Stimulated activated CD4-positive, alpha-beta T cell treated with anti-CD3 and anti-CD28 coated beads, Interleukin-12 subunit alpha, Interleukin-12 subunit beta, amount 100 ng/mL, for 24 hours (primary cell): ENCODE measurements at regions not wholly inside any gene's neighbourhood (a gene's known extent, or its start where the extent isn't known, plus 50 kb on each side); places are given as distances from the start of the nearest gene placed in this dataset.

Source experiments
- DNase-seq, 2 experiments: peaks; one replicate each; pipeline ENCODE4 v3.0.0-alpha.2; 2020; ENCODE audit warnings: low read depth in 2 of 2

GRCh38 chr13:33372251-33372919, 86.8 kb upstream of the STARD13 start:
- no peak for DNase-seq

- no peak for DNase-seq
Measured at GRCh38 chr13:33373624-33374023, 88.1 kb upstream of the STARD13 start.

GRCh38 chr13:33375421-33375820, 89.9 kb upstream of the STARD13 start:
- DNase-seq = no peak

- DNase-seq = no peak
Measured at GRCh38 chr13:33376212-33376611, 90.7 kb upstream of the STARD13 start.

- DNase-seq = no peak
Measured at GRCh38 chr13:33377411-33377810, 91.9 kb upstream of the STARD13 start.

- no peak for DNase-seq
Measured at GRCh38 chr13:33377825-33378224, 92.3 kb upstream of the STARD13 start.

GRCh38 chr13:33379608-33380007, 94.1 kb upstream of the STARD13 start:
- DNase-seq = no peak

GRCh38 chr13:33380487-33381079, 95.0 kb upstream of the STARD13 start:
- no peak for DNase-seq

GRCh38 chr13:33381180-33381579, 95.6 kb upstream of the STARD13 start:
- no peak for DNase-seq

GRCh38 chr13:33381906-33382305, 96.4 kb upstream of the STARD13 start:
- no peak for DNase-seq

- no peak for DNase-seq
Measured at GRCh38 chr13:33383724-33384577, 98.4 kb upstream of the STARD13 start.

- DNase-seq = no peak
Measured at GRCh38 chr13:33388286-33388998, 102.9 kb upstream of the STARD13 start.

- DNase-seq = no peak
Measured at GRCh38 chr13:33392794-33393405, 107.3 kb upstream of the STARD13 start.

GRCh38 chr13:33394294-33394932, 108.9 kb upstream of the STARD13 start:
- no peak for DNase-seq

GRCh38 chr13:33401238-33401637, 115.7 kb upstream of the STARD13 start:
- DNase-seq = no peak

GRCh38 chr13:33402975-33403374, 117.4 kb upstream of the STARD13 start:
- DNase-seq = no peak

GRCh38 chr13:33403807-33404362, 118.3 kb upstream of the STARD13 start:
- DNase-seq = no peak

- no peak for DNase-seq
Measured at GRCh38 chr13:33405371-33405770, 119.8 kb upstream of the STARD13 start.

- no peak for DNase-seq
Measured at GRCh38 chr13:33409673-33410510, 124.3 kb upstream of the STARD13 start.

GRCh38 chr13:33410619-33411018, 125.1 kb upstream of the STARD13 start:
- DNase-seq = no peak
